Gastrocnemius medialis (tissue), 4 donors: ENCODE measurements at regions not wholly inside any gene's neighbourhood (a gene's known extent, or its start where the extent isn't known, plus 50 kb on each side); places are given as distances from the start of the nearest gene placed in this dataset.

Source experiments
- ATAC-seq, 2 donors: fragments of 150-250 bp; one replicate each; pipeline ENCODE4 v1.9.1; 2016
- DNase-seq, 2 donors: peaks; one replicate each; pipeline ENCODE4 v3.0.0-alpha.2; 2019
- H3K27ac ChIP-seq, 4 donors: fragments of 200-600 bp; sonication (generic); 1 replicate in 1 of 4; 2 replicates in 3 of 4; pipeline ENCODE4 v1.5.1; 2016 to 2018; ENCODE audit warnings: mild to moderate bottlenecking in 2 of 4, moderate library complexity in 1 of 4
- H3K27me3 ChIP-seq, 3 donors: fragments of 200-600 bp; sonication (generic) in 2 of 3; 1 replicate in 1 of 3; 2 replicates in 2 of 3; pipeline versions ENCODE4 v1.5.1 to v1.6.0; 2016 to 2019; ENCODE audit warnings: mild to moderate bottlenecking in 1 of 3, moderate library complexity in 1 of 3
- H3K36me3 ChIP-seq, 2 donors: fragments of 200-600 bp; sonication (generic) in 1 of 2; one replicate each; pipeline ENCODE4 v1.5.1; 2017 to 2018
- H3K4me1 ChIP-seq, 2 donors: fragments of 200-600 bp; sonication (generic) in 1 of 2; one replicate each; pipeline ENCODE4 v1.5.1; 2016 to 2017; ENCODE audit warnings: mild to moderate bottlenecking in 2 of 2
- H3K4me3 ChIP-seq, 4 donors: fragments of 200-600 bp; sonication (generic) in 3 of 4; 1 replicate in 1 of 4; 2 replicates in 3 of 4; pipeline ENCODE4 v1.5.1; 2016 to 2019; ENCODE audit warnings: mild to moderate bottlenecking in 2 of 4
- H3K9me3 ChIP-seq, 3 donors: fragments of 200-600 bp; sonication (generic) in 2 of 3; 1 replicate in 1 of 3; 2 replicates in 2 of 3; pipeline ENCODE4 v1.5.1; 2016 to 2019
- POLR2A ChIP-seq, 2 donors: fragments of 450-650 bp; IDR thresholded peaks; one replicate each; pipeline ENCODE4 v1.6.1; 2017; ENCODE audit warnings: antibody characterized with exemption in 2 of 2, mild to moderate bottlenecking in 2 of 2, moderate library complexity in 2 of 2
- in situ Hi-C, 4 donors: fragments of 200-750 bp; cut with MboI; loops; one replicate each; pipeline versions ENCODE4 v1.15.0 to v1.8.0; 2017; ENCODE audit warnings: low sequenced_read_pairs in 4 of 4
- intact Hi-C: fragments of 100-400 bp; cut with DNase I; formaldehyde crosslinking; loops from one replicate; pipeline ENCODE4 v1.15.1; 2023; ENCODE audit warnings: low total_unique reads
- TF ChIP-seq, protein P1 (sequence below), 5 experiments: fragments of 450-650 bp in 3 of 5; fragments of 200-600 bp in 2 of 5; sonication (generic) in 2 of 5; IDR thresholded peaks in 4 of 5; conservative IDR thresholded peaks in 1 of 5; 1 replicate in 4 of 5; 2 replicates in 1 of 5; pipeline ENCODE4 v1.5.1; 2016 to 2019; ENCODE audit warnings: antibody characterized with exemption in 5 of 5, mild to moderate bottlenecking in 3 of 5, moderate library complexity in 3 of 5

DNA sequence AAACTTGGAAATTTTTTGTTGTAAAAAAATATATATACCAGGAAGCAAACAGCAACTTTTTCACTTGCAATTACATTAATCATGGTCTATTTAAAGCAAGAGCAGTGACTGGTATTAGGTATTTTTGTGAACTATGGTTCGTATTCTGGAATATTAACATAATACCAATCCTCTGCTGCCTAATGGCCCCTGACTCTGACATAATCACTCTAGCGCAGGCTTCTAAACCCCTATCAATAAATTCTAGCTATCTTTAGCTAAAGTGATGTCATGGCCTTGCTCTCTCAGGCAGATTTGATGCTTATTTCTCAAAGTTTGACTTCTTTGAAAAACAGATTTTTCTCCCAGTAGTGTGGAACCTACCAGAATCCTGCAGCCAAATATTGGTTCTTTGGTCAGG is 808.3 kb downstream of the VGLL3 start:
- no peak for TF ChIP-seq POLR2A (IDR thresholded peaks at IDR 0.05)
- TF ChIP-seq, protein P1, sequence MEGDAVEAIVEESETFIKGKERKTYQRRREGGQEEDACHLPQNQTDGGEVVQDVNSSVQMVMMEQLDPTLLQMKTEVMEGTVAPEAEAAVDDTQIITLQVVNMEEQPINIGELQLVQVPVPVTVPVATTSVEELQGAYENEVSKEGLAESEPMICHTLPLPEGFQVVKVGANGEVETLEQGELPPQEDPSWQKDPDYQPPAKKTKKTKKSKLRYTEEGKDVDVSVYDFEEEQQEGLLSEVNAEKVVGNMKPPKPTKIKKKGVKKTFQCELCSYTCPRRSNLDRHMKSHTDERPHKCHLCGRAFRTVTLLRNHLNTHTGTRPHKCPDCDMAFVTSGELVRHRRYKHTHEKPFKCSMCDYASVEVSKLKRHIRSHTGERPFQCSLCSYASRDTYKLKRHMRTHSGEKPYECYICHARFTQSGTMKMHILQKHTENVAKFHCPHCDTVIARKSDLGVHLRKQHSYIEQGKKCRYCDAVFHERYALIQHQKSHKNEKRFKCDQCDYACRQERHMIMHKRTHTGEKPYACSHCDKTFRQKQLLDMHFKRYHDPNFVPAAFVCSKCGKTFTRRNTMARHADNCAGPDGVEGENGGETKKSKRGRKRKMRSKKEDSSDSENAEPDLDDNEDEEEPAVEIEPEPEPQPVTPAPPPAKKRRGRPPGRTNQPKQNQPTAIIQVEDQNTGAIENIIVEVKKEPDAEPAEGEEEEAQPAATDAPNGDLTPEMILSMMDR (IDR thresholded peaks at IDR 0.05 in 4 of 5, conservative IDR thresholded peaks at IDR 0.05 in 1 of 5): no peak
- H3K4me3 ChIP-seq: no peak overlapping the region
- no peaks in the 10 kb centered on the region for H3K36me3 ChIP-seq
- H3K4me1 ChIP-seq: no peaks in the 10 kb centered on the region
- in situ Hi-C loops: no loop called here
- H3K27me3 ChIP-seq: no peaks in the 10 kb centered on the region
- no peaks in the 10 kb centered on the region for H3K9me3 ChIP-seq
- DNase-seq (no peak), ATAC-seq (no peak)
- intact Hi-C loops: no loop called here
- H3K27ac ChIP-seq: no peak overlapping the region

DNA sequence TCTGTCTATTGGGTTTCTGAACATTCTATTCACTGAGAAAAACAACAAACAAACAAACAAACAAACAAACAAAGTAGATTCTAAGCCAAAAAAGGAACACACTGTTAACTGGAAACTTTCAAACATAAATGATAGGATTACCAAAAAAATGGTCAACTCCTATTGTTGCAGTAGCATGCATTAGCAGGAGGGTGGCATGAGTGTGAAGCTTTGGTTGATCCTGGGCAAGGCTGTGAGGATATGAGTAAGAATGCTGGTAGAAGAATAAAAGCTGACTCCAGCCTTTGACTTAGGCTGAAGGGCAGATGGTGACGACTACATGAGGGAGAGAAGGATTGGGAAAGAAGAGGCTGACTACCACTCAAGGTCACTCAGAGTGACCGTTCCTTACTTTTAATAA is 810.3 kb downstream of the VGLL3 start:
- no peaks in the 10 kb centered on the region for H3K27me3 ChIP-seq
- H3K4me3 ChIP-seq: no peak overlapping the region
- no peak overlapping the region for H3K27ac ChIP-seq
- DNase-seq (no peak), ATAC-seq (no peak)
- no peaks in the 10 kb centered on the region for H3K36me3 ChIP-seq
- H3K4me1 ChIP-seq: no peaks in the 10 kb centered on the region
- intact Hi-C loops (no loop called here), in situ Hi-C loops (no loop called here)
- no peak for TF ChIP-seq POLR2A (IDR thresholded peaks at IDR 0.05)
- TF ChIP-seq, protein P1 (IDR thresholded peaks at IDR 0.05 in 4 of 5, conservative IDR thresholded peaks at IDR 0.05 in 1 of 5): no peak
- no peaks in the 10 kb centered on the region for H3K9me3 ChIP-seq

GRCh38 chr3:86178095-86178494 is 812.9 kb downstream of the VGLL3 start:
- H3K4me1 ChIP-seq: no peaks in the 10 kb centered on the region
- DNase-seq: no peak
- no peaks in the 10 kb centered on the region for H3K27me3 ChIP-seq
- no peak overlapping the region for H3K27ac ChIP-seq
- in situ Hi-C loops (no loop called here), intact Hi-C loops (no loop called here)
- no peaks in the 10 kb centered on the region for H3K9me3 ChIP-seq
- ATAC-seq: no peak
- no peaks in the 10 kb centered on the region for H3K36me3 ChIP-seq
- H3K4me3 ChIP-seq: no peak overlapping the region
- TF ChIP-seq POLR2A (IDR thresholded peaks at IDR 0.05): no peak
- TF ChIP-seq, protein P1 (IDR thresholded peaks at IDR 0.05 in 4 of 5, conservative IDR thresholded peaks at IDR 0.05 in 1 of 5): no peak

GRCh38 chr3:86176445-86176784 is 814.5 kb downstream of the VGLL3 start:
- no peak overlapping the region for H3K27ac ChIP-seq
- no peaks in the 10 kb centered on the region for H3K9me3 ChIP-seq
- TF ChIP-seq, protein P1 (IDR thresholded peaks at IDR 0.05 in 4 of 5, conservative IDR thresholded peaks at IDR 0.05 in 1 of 5): no peak
- no peak for TF ChIP-seq POLR2A (IDR thresholded peaks at IDR 0.05)
- DNase-seq: no peak
- no peaks in the 10 kb centered on the region for H3K27me3 ChIP-seq
- H3K4me1 ChIP-seq: no peaks in the 10 kb centered on the region
- H3K36me3 ChIP-seq: no peaks in the 10 kb centered on the region
- H3K4me3 ChIP-seq: no peak overlapping the region
- in situ Hi-C loops (no loop called here), intact Hi-C loops (no loop called here)
- no peak for ATAC-seq

DNA sequence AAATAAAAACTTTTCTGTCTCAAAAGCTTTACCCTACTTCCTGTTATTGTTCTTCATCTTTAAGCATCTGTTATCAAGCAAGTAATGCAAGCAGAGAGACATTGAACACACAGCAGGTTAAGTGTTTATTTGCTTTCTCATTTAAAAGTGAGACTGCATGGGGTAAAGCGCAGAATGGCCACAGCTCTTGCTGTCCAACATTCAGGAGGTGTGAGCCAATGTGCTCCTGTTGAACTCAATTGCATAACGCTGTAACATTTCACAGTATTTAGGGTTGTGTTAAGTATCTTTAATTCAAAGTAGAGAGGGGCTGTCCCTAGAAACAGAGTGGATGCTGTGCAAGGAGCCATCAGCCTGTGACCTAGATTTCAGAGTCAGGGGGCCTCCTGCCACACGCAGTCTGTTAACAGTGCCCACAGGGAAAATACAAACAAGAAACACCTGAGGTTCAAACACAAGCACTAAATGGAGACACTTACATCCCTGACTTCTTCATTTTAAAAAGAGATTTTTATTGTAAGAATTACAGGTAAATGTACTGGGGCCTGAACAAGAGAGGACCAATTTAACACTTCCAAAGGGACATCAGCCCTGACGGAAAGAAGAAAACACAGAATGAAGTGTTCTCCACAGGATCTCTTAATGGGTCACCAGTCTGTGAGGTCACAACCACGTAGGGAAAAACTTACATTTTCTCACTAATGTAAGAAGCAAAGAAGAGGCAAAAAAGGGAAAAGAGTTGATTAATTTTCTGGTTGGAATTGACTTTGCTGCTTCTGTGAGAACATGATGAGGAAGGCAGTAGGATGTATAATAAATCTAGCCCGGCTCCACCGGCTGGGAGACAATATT is 815.1 kb downstream of the VGLL3 start:
- DNase-seq: no peak
- ATAC-seq: no peak
- intact Hi-C loops (no loop called here), in situ Hi-C loops (no loop called here)
- no peaks in the 10 kb centered on the region for H3K27me3 ChIP-seq
- TF ChIP-seq POLR2A (IDR thresholded peaks at IDR 0.05): no peak
- TF ChIP-seq, protein P1 (IDR thresholded peaks at IDR 0.05 in 4 of 5, conservative IDR thresholded peaks at IDR 0.05 in 1 of 5): no peak
- H3K4me3 ChIP-seq: no peak overlapping the region
- no peaks in the 10 kb centered on the region for H3K4me1 ChIP-seq
- no peaks in the 10 kb centered on the region for H3K9me3 ChIP-seq
- H3K27ac ChIP-seq: no peak overlapping the region
- no peaks in the 10 kb centered on the region for H3K36me3 ChIP-seq
